ENCODE measurements at regions not wholly inside any gene's neighbourhood (a gene's known extent, or its start where the extent isn't known, plus 50 kb on each side); places are given as distances from the start of the nearest gene placed in this dataset.
"Not testable (repeated sequence)": the region's sequence is repeated elsewhere in the genome, so short reads cannot be mapped to it uniquely, and the experiment has no call there.

GRCh38 chr9:71260419-71260818, 139.0 kb upstream of the TRPM3 start:
- not testable (repeated sequence) for TF ChIP-seq CTCF (conservative IDR thresholded peaks at IDR 0.05); ZFX (IDR thresholded peaks at IDR 0.05)
